ENCODE measurements at regions not wholly inside any gene's neighbourhood (a gene's known extent, or its start where the extent isn't known, plus 50 kb on each side); places are given as distances from the start of the nearest gene placed in this dataset.
"Not testable (repeated sequence)": the region's sequence is repeated elsewhere in the genome, so short reads cannot be mapped to it uniquely, and the experiment has no call there.

DNA sequence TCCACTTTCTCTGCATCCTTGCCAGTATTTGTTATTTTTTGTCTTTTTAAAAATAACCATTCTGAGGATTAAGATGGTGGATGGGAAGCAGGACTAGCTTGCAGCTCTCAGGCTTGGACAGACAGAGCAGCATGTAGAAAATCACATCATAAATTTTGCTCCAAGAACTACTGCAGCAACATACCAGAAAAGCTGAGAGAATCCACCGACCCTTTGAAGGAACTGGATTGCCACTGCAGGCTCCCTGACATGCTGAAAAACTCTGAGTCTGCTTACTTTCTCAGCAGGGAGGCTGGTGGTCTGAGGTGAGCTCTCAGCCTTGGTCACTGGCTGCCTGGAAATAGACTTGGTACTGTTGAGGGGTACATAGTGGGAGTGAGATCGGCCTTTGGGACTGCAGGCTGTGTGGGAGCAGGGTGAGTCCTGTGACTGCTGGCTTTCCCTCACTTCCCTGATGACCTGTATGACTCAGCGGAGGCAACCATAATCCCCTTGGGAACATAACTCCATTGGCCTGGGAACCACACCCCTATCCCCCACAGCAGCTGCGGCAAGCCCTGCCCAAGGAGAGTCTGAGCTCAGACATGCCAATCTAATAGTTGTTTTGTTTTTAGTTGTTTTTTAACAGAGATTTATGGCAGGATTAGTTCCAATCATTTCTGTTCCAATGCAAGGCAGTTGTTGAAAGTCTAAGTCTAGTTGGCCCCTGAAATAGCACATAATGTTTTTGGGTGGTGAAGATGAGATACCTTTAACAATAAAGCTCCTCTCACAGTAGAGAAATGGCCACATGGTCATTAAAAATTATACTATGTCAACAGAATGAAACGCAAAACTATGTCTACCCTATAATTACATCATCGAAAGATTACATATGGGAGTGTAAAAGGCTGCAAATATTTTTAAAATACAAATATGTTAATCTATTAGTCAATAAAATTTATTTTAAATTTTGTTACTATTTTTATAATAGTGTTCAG is 414.2 kb upstream of the CHAC2 start:
- DNase-seq = no peak

DNA sequence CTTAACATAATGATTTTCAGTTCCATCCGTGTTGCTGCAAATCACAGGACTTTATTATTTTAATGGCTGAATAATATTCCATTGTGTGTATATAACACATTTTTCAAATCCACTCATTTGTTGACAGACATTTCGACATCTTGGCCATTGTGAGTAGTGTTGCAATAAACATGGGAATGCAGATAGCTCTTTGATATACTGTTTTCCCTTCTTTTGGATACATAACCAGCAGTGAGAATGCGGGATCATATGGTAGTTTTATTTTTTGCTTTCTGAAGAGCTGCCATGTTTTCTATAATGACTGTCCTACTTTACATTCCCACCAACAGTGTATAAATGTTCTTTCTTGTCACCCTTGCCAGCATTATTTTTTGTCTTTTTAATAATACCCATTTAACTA is 420.3 kb upstream of the CHAC2 start:
- DNase-seq = no peak

DNA sequence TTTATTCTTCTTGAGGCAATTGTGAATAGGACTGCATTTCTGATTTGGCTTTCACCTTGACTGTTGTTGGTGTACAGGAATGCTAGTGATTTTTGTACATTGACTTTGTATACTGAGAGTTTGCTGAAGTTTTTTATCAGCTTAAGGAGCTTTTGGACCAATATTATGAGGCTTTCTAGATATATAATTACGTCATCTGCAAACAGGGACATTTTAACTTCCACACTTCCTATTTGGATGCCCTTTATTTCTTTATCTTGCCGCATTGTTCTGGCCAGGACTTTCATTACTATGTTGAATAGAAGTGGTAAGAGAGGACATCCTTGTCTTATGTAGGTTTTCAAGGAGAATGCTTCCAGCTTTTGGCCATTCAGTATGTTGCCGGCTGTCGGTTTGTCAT is 425.4 kb upstream of the CHAC2 start:
- no peak for DNase-seq

DNA sequence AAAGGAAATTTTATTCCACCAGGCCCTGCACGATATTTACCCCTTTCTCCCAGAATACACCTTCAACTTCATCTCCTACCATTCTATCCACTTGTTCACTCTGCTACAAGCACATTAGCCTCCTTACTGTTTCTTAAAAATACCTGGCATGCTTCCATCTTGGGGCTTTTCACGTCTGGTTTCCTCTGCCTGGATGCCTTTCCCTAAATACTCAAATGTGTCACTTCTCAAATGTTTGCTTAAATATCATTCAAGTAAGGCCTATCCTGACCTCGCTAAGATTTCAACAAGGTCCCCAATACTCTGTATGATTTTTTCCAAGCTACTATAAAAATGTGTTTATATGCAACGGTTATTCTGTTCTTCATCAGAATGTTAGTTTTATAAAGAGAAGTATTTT is 433.0 kb upstream of the CHAC2 start:
- no peak for DNase-seq

DNA sequence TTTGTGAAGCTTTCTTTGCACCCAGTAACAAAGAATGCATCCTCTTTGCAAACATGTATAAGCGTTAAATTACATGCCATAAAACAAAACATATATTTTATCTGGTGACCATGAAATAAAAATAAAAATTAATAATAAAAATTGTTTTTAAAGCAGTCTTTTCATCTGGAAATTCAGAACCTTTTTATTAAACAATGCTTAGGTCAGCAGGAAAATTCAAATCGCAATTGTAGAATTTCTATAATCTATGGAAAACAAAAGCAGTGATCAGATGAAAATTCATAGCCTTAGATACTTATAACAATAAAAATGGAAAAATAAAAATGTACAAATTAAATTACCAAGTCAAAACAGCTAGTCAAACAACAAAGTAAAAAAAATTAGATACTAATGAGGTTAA is 435.9 kb upstream of the CHAC2 start:
- no peak for DNase-seq

DNA sequence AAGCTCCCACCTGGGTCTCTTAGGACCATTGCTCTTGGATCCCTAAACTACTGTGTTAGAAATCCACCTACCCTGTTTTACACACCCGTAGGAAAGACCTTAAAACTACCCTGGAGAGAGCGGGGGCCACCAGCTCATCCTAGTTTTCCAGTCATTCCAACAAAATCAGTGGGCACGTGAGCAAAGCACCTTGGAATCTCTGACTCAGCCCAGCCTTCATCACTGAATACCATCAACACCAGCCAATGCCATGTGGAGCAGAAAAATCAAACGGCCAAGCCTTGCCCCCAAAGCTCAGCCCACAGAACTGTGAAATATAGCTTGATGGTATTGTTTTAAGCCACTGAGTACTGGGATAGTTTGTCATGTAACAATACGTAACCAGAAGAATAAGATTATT is 449.7 kb upstream of the CHAC2 start:
- no peak for DNase-seq

DNA sequence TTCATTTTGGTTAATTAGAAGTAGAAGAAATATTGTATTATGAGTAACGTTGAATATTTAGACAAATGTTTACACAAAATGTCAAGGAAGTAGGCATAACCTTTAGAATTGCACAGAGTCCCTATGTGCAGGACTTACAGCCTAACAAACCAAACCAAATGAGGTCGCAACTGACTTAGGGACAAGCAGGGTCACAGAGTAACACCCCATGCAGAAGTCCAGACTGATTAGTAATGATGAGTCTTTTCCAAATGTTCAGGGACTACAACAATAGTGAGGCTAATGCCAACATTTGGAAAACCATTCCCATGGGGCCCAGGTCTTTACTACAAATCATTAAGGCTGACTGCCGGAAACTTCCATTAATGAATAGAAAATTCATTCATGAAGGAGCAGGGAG is 452.5 kb upstream of the CHAC2 start:
- DNase-seq = no peak

DNA sequence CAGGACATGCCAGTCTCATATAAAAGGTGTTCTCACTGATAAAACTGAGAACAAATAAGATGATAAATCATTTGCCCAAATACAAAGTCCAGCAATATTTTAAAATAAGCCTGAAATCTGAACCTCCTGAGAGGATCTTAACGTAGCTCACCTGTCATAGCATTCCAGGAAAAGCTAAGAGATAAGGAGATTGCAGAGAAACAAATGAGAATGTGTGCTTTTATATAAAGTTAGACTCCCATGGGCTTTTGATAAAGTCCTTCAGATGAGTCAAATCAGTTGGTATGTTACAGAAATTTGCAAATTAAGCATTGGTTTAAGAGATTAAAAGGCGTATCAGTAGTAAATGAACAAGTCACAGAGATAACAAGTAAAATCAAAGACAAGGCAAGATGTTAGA is 452.9 kb upstream of the CHAC2 start:
- no peak for DNase-seq

DNA sequence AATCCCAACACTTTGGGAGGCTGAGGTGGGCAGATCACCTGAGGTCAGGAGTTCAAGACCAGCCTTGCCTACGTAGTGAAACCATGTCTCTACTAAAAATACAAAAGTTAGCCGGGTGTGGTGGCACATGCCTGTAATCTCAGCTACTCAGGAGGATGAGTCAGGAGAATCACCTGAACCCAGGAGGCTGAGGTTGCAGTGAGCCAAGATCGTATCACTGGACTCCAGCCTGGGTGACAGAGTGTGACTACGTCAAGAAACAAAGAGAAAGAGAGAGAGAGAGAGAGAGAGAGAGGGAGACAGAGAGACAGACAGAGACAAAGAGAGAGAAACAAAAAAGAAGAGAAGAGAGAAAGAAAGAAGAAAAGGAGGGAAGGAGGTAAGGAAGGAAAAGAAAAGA is 454.0 kb upstream of the CHAC2 start:
- DNase-seq = not testable (repeated sequence)

DNA sequence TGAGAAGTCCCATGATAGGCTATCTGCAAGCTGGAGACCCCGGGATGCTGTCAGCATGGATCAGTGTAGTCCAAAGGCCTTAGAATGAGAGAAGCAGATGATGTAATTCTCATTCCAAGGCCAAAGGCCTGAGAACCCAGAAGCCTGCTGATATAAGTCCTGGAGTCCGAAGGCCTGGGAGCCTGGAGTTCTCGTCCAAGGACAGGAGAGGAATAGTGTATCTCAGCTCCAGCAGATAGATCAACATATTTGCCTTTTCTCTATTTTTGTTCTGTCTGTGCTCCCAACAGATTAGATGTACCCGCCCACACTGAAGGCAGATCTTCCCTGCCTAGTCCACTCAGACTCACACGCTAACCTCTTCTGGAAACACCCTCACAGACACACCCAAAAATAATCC is 454.9 kb upstream of the CHAC2 start:
- no peak for DNase-seq

DNA sequence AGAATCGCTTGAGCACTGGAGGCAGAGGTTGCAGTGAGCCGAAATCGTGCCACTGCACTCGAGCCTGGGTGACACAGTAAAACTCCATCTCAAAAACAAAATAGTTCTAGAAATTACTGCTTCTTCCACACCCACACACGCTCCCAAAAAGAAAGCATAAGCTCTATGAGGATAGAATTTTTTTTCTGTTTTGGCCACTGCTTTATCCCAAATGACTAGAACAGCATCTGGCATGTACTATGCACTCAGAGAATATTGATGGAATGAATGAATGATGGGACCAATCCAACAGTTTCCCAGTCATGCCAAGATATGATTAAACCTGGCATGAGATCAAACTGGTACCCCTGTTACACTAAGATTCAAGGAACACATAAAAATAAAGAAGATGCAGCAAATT is 455.4 kb upstream of the CHAC2 start:
- DNase-seq = no peak

DNA sequence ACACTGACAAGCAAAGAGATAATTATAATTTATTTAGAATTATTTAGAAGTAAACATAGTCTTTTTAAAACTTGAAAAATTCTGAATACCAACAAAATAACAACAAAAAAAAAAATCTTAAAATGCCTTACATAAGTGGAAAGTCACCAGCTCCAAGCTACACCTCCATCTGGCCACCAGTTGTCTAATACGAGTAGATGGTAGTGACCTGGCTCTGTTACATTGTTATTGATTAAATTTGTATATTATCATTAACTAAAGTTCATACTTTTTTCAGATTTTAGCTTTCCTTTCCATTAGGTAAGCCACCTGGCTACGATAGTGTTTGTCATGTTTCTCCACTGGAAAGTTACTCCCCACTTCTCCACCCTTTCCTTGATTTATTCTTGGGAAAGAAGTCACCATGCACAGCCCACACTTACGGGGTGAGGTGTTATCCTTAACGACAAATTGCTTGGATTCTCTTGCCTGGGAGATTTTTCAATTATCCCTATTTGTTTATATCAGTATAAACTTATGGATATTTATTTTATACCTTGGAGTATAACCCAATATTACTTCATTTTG is 464.5 kb upstream of the CHAC2 start:
- no peak for DNase-seq

DNA sequence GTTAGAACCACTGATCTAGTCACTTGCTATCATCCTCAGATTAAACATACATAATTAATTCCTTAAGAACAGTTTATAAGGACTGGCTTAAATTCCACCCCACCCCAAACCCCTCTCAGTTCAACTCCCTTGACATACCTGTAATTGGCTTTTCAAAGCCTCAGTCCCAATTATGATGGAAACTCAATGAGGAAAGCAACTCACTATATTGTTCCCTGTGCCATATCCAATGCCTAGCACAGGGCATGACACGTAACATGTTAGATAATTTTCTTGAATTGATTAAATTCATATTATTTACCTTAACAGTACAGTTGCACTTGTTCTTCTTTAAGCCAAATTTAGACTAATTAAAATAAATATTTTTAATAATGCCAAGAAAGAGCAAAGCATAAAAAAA is 465.1 kb upstream of the CHAC2 start:
- no peak for DNase-seq

DNA sequence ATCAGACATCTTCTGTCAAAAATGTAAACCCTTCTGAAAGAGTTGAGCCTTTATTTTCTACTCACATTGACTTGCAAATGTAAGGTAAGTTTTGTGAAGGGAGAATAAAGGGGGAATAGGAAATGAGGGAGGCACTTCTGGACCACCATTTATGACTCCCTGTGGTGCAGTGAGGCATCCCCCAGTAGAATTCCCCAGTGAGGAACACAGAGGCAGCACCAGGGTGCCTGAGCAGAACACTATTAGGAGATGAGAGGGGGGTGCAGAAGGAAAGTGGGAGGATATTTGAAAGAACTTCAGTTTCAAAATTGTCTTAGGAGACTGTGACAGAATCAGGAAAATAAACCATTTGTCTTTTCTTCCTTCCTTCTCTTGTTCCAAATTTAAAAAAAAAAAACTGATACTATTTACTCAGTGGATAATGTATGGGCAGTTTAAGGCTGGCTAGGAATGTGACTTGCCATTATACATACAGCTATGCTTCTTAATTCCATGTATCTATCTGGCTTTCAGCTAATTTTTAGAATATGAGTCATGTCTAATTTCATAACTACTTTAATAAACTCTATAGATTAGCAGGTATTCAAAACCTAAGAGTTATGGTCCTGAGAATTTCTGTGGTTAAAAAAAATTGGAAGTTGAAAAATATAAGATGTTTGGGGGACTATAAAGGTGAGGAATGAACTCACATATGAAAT is 478.1 kb upstream of the CHAC2 start:
- no peak for DNase-seq

DNA sequence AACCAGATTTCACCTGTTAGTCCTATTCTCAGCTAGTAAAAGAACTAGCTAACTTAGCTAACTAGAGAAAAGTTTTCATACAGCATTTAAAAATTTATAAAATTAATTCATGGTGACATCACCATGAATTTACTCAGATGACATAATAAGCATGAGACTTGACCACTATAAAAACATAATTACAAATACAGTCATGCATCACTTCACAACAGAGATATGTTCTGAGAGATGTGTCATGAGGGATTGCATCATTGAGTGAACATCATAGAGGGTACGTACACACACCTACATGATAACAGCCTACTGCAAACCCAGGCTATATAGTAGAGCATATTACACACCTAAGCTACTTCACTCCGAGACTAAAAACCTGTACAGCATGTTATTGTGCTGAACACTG is 481.3 kb upstream of the CHAC2 start:
- no peak for DNase-seq

DNA sequence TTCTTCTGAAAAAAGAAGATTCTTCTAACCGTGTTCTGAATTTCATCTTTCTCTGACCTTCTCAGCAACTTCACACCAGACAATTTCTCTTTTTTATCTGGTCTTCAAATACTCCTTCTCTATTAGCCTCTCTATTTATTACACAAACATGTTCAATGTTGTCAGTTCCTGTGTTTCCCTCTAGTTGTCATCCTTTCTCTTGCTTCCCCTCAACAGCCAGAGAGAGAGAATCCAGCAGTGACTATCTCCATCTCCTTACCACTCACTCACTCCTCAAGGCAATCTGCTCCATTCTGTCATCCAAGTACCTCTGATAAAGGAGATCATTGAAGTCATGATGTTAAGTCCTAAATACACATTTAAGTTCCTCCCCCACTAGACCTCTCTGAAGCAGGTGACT is 491.9 kb upstream of the CHAC2 start:
- no peak for DNase-seq

DNA sequence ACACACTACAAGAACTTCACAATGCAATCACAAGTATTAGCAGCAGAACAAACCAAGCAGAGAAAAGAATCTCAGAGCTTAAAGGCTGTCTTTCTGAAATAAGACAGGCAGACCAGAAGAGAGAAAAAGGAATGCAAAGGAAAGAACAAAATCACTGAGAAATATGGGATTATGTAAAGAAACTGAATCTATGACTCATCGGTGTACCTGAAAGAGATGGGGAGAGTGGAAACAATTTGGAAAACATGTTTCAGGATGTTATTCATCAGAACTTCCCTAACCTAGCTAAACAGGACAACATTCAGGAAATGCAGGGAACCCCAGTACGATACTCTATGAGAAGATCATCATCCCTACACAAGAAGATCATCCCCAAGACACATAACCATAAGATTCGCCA is 499.0 kb upstream of the CHAC2 start:
- no peak for DNase-seq

DNA sequence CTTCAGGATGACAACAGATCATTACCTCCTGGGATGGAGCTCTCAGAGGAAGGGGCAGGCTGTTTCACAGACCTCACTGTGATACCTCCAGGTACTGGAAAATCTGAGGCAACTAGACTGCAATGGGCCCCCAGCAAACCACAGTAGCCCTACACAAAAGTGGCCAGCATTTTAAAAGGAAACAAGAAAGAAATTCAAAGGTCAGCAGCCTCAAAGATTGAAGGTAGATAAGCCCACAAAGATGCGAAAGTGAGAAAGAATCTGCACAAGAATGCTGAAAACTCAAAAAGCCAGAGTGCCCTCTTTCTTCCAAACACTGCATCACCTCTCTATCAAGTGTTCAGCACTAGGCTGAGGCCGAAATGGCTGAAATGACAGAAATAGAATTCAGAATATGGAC is 499.5 kb upstream of the CHAC2 start:
- DNase-seq = no peak

DNA sequence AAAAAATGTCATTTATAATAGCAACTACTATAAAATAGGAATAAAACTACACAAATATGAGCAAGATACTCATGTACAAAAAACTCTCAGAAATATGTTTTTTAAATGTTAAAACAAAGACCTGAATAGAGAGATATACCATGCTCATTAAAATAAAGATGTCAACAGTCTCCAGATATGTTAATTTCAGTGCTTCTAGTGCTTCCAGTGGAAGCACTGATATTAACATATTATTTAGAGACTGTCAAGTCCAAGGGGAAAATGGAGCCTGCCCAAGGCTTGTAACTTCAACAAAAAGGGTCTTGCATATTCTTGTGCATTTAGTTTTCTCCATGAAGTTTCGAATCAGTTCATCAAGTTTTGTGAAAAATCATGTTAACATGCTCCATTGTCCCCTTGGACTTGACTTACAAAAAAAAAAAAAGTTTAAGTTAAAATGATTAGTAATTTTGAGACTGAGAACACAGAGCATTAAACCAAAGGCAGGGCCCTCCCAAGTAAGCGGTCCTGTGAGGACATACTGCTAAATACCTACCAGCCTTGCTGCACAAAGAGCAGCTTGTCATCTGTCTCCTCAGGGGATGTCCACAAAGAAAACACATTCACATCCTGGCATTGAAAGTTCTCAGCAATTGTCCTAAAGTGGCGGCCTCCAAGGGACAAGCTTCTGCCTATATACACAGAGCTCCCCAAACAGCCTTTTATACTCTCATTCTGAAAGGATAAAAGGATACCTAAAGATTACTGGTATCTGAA is 501.9 kb upstream of the CHAC2 start:
- no peak for DNase-seq

DNA sequence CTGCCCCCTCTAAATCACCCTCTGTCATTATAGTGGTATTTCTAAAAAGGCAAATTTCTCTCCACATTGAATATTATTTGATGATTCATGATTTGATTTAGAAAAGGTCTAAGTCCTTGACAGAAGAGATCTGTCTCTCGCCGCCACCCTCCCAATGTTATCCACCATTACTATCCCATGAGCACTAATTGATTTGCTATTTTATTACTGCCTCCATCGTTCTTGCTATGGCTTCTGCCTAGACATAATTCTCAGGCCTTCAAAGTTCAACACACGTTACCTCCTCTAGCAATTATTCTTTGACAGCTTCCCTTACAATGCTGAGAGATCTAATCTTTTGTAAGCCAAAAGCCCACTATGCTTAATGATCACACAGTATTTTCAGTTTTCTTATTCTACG is 507.0 kb upstream of the CHAC2 start:
- DNase-seq = no peak

DNA sequence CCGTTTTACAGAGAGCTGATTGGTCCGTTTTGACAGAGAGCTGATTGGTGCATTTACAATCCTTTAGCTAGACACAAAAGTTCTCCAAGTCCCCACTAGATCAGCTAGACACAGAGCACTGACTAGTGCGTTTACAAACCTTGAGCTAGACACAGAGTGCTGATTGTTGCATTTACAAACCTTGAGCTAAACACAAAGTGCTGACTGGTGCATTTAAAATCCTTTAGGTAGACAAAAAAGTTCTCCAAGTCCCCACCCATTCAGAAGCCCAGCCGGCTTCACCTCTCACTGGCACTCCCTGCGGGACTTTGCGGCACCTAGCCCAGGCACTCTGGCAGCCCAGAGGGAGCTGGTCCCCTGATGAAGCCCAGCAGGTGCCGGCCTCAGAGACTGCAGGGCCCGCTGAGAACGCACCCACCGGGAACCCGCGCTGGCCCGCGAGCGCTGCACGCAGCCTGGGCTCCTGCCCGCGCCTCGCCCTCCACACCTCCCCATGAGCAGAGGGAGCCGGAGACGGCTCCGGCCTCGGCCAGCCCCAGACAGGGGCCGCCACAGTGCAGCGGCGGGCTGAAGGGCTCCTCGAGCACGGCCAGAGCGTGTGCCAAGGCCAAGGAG is 508.1 kb upstream of the CHAC2 start:
- no peak for DNase-seq

DNA sequence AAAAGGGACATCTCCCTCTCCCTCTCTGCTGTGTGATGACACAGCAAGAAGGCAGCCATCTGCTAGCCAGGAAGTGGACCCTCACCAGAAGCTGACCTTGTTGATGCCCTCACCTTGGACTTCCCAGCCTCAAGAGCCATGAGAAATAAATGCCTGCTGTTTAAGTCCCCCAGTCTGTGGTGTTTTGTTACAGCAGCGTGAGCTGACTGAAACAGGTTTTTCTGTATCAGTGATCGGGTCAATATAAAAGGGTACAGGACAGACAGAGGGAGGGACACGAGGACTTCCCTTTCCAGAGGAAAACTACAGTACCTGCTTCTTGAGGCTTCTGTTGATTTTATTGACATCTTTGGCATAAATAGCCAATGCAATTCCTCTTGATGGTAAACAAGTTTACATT is 510.3 kb upstream of the CHAC2 start:
- DNase-seq = no peak

DNA sequence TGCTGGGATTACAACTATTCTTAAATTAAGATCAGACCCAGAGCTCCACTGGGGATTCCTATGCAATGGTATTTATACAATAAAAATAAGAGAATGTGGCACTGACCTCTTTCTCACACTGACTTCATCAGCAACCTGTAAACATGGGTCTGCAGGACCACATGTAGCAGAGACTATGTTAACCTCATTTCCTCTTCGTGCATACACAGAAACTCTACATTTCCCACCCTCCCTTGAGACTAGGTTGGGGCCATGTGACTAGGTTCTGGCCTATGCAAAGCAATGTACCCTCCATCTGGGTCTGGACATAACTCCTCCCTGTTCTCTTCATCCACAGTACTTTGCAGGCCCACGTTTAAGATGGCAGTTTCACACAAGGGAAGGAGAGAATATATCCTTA is 514.4 kb upstream of the CHAC2 start:
- DNase-seq = no peak

Measured in hematopoietic multipotent progenitor cell treated with erythropoietin and hydrocortisone succinate and interleukin-3 and kit ligand, for 4 days (in vitro differentiated cells).